ENCODE measurements at regions not wholly inside any gene's neighbourhood (a gene's known extent, or its start where the extent isn't known, plus 50 kb on each side); places are given as distances from the start of the nearest gene placed in this dataset.

- TF ChIP-seq REST (IDR thresholded peaks at IDR 0.05; ENCODE audit: insufficient replicate concordance, low read depth) (no peak), POLR2AphosphoS5 (IDR thresholded peaks at IDR 0.05; ENCODE audit: low read depth) (no peak), CTCF (IDR thresholded peaks at IDR 0.05; ENCODE audit: insufficient read depth, low read length) (no peak)
Measured at GRCh38 chr1:14265495-14265894, 333.0 kb upstream of the KAZN start.
